Thyroid gland (tissue), 4 donors: ENCODE measurements at regions not wholly inside any gene's neighbourhood (a gene's known extent, or its start where the extent isn't known, plus 50 kb on each side); places are given as distances from the start of the nearest gene placed in this dataset.

Experiments used
- DNase-seq, 2 donors: peaks; one replicate each; pipeline ENCODE4 v3.0.0-alpha.2; 2019
- H3K27ac ChIP-seq, 3 donors: fragments of 200-600 bp; sonication (generic); 1 replicate in 2 of 3; 2 replicates in 1 of 3; pipeline ENCODE4 v1.5.1; 2016 to 2019; ENCODE audit warnings: mild to moderate bottlenecking in 1 of 3, moderate library complexity in 1 of 3
- H3K27me3 ChIP-seq: fragments of 200-600 bp; sonication (generic); one replicate; pipeline ENCODE4 v1.5.1; 2019
- H3K36me3 ChIP-seq, 2 donors: fragments of 200-600 bp; sonication (generic); one replicate each; pipeline ENCODE4 v1.5.1; 2016 to 2019
- H3K4me1 ChIP-seq, 2 donors: fragments of 200-600 bp; sonication (generic); one replicate each; pipeline ENCODE4 v1.5.1; 2017 to 2019
- H3K4me3 ChIP-seq, 3 donors: fragments of 200-600 bp; sonication (generic); replicated peaks in 1 of 3; 1 replicate in 2 of 3; 2 replicates in 1 of 3; pipeline ENCODE4 v1.5.1; 2016; ENCODE audit warnings: mild to moderate bottlenecking in 1 of 3
- H3K9me3 ChIP-seq: fragments of 200-600 bp; sonication (generic); one replicate; pipeline ENCODE4 v1.5.1; 2017
- CTCF ChIP-seq, 6 experiments: fragments of 200-600 bp in 3 of 6; fragments of 450-650 bp in 3 of 6; sonication (generic) in 3 of 6; IDR thresholded peaks; one replicate each; pipeline ENCODE4 v1.5.1; 2016 to 2019; ENCODE audit warnings: antibody characterized with exemption in 6 of 6, mild to moderate bottlenecking in 2 of 6, inconsistent platforms in 1 of 6, moderate library complexity in 1 of 6
- POLR2A ChIP-seq, 2 donors: fragments of 450-650 bp; IDR thresholded peaks; one replicate each; pipeline ENCODE4 v1.6.1; 2017; ENCODE audit warnings: antibody characterized with exemption in 2 of 2, mild to moderate bottlenecking in 2 of 2, moderate library complexity in 1 of 2
- WGBS, 2 donors: methylation state at CpG; one replicate each; pipeline ENCODE4 v1.1.5; 2017; 5-methylcytosine and 5-hydroxymethylcytosine counted together
- intact Hi-C: fragments of 100-400 bp; cut with DNase I; formaldehyde crosslinking; loops from one replicate; pipeline ENCODE4 v1.15.1; 2023

GRCh38 chr18:75785834-75786233 lies 358.3 kb upstream of the SMIM21 start:
- DNase-seq, result no peak
- H3K4me3 ChIP-seq, result no peak overlapping the region
- no peaks in the 10 kb centered on the region for H3K4me1 ChIP-seq
- intact Hi-C loops, result no loop called here
- WGBS, 2 donors, result 52 to 58% methylated on average over 3 of the region's 3 CpGs
- H3K9me3 ChIP-seq, result no peaks in the 10 kb centered on the region
- H3K27ac ChIP-seq, result no peak overlapping the region
- TF ChIP-seq CTCF (IDR thresholded peaks at IDR 0.05), result no peak
- no peak for TF ChIP-seq POLR2A (IDR thresholded peaks at IDR 0.05)
- no peaks in the 10 kb centered on the region for H3K27me3 ChIP-seq
- no peaks in the 10 kb centered on the region for H3K36me3 ChIP-seq

- WGBS, 2 donors, result 89% methylated on average over 2 of the region's 2 CpGs
- TF ChIP-seq CTCF (IDR thresholded peaks at IDR 0.05) (no peak), POLR2A (IDR thresholded peaks at IDR 0.05) (no peak)
- DNase-seq, result no peak
- no peaks in the 10 kb centered on the region for H3K9me3 ChIP-seq
- H3K27me3 ChIP-seq, result no peaks in the 10 kb centered on the region
- intact Hi-C loops, result no loop called here
- H3K27ac ChIP-seq, result no peak overlapping the region
- no peaks in the 10 kb centered on the region for H3K4me1 ChIP-seq
- no peak overlapping the region for H3K4me3 ChIP-seq
- H3K36me3 ChIP-seq, result no peaks in the 10 kb centered on the region
Measured at GRCh38 chr18:75785206-75785605, 357.7 kb upstream of the SMIM21 start.

GRCh38 chr18:75784390-75784789 lies 356.9 kb upstream of the SMIM21 start:
- no peak for DNase-seq
- WGBS, 2 donors, result 60 to 65% methylated on average over 14 of the region's 14 CpGs
- Histone ChIP-seq H3K27me3 (no peaks in the 10 kb centered on the region), H3K4me3 (no peak overlapping the region), H3K36me3 (no peaks in the 10 kb centered on the region), H3K9me3 (no peaks in the 10 kb centered on the region), H3K4me1 (no peaks in the 10 kb centered on the region), H3K27ac (no peak overlapping the region)
- no peak for TF ChIP-seq POLR2A (IDR thresholded peaks at IDR 0.05)
- TF ChIP-seq CTCF (IDR thresholded peaks at IDR 0.05), result no peak
- intact Hi-C loops, result no loop called here

- TF ChIP-seq CTCF (IDR thresholded peaks at IDR 0.05) (no peak), POLR2A (IDR thresholded peaks at IDR 0.05) (no peak)
- Histone ChIP-seq H3K27me3 (no peaks in the 10 kb centered on the region), H3K27ac (no peak overlapping the region), H3K4me1 (no peaks in the 10 kb centered on the region), H3K9me3 (no peaks in the 10 kb centered on the region), H3K4me3 (no peak overlapping the region), H3K36me3 (no peaks in the 10 kb centered on the region)
- intact Hi-C loops, result no loop called here
- no peak for DNase-seq
- 85 to 89% methylated on average over 14 of the region's 14 CpGs for WGBS, 2 donors
Measured at GRCh38 chr18:75783566-75784281, 356.2 kb upstream of the SMIM21 start.

- intact Hi-C loops, result no loop called here
- no peaks in the 10 kb centered on the region for H3K4me1 ChIP-seq
- 87% methylated on average over 8 to 10 of the region's 11 CpGs for WGBS, 2 donors
Measured at GRCh38 chr18:75782826-75783225, 355.3 kb upstream of the SMIM21 start.

More at GRCh38 chr18:75782826-75783225, 355.3 kb upstream of the SMIM21 start:
- H3K27ac ChIP-seq, result no peak overlapping the region
- no peaks in the 10 kb centered on the region for H3K27me3 ChIP-seq
- no peaks in the 10 kb centered on the region for H3K36me3 ChIP-seq
- DNase-seq, result no peak
- no peaks in the 10 kb centered on the region for H3K9me3 ChIP-seq
- TF ChIP-seq POLR2A (IDR thresholded peaks at IDR 0.05), result no peak
- TF ChIP-seq CTCF (IDR thresholded peaks at IDR 0.05), result no peak
- H3K4me3 ChIP-seq, result no peak overlapping the region
